ENCODE measurements at regions not wholly inside any gene's neighbourhood (a gene's known extent, or its start where the extent isn't known, plus 50 kb on each side); places are given as distances from the start of the nearest gene placed in this dataset.

DNA sequence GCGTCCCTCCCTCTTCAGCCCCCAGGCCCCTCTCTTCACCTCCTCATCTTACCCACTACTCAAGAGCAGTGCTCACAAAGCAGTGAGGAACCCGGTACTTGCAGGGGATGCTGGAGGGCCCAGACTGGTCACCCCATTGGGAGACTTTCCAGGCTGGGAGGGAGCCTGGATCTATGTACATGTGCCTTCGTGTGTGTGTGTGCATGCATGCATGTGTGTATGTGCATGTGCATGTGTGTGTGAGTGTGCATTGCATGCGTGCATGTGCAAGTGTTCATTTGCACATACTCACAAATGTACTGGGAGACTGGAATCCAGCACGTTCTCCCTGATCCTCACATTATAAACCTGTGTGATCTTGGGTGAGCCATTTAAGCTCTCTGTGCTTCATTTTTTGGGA is 696.0 kb upstream of the EEF2KMT start:
- H3K9me3 ChIP-seq (ENCODE audit: low read length): no peaks in the 10 kb centered on the region
- CTCF ChIA-PET: no interaction called here

GRCh38 chr16:5791011-5791657 is 693.5 kb upstream of the EEF2KMT start:
- CTCF ChIA-PET: no interaction called here
- BruUV-seq (replicated peaks): no TSS peak

More for the DNA sequence above, 696.0 kb upstream of the EEF2KMT start:
- Histone ChIP-seq H3K9ac (ENCODE audit: low read length) (no peak overlapping the region), H3K27me3 (ENCODE audit: low read length) (no peaks in the 10 kb centered on the region), H3K9me2 (replicated peaks; ENCODE audit: low read length) (no peaks in the 10 kb centered on the region), H2AFZ (ENCODE audit: low read length) (no peak overlapping the region), H3K79me2 (ENCODE audit: low read length) (no peaks in the 10 kb centered on the region), H3K27ac (ENCODE audit: low read length) (no peak overlapping the region), H3K4me3 (ENCODE audit: low read length) (no peak overlapping the region), H3F3A (ENCODE audit: low read length, unreplicated experiment) (no peaks in the 10 kb centered on the region), H3K4me1 (ENCODE audit: insufficient read depth, low read length) (no peaks in the 10 kb centered on the region), H3K36me3 (ENCODE audit: low read depth, low read length) (no peaks in the 10 kb centered on the region), H4K20me1 (ENCODE audit: low read length) (no peaks in the 10 kb centered on the region), H3K4me2 (ENCODE audit: low read length) (no peak overlapping the region)
- ATAC-seq (no peak), DNase-seq (no peak)
- POLR2A ChIA-PET (ENCODE audit: unreplicated experiment): no interaction called here
- BruUV-seq (replicated peaks): no TSS peak
- intact Hi-C loops (cut with micrococcal nuclease): no loop called here
- TF ChIP-seq EZH2phosphoT487 (IDR thresholded peaks at IDR 0.05; ENCODE audit: borderline replicate concordance, low read length) (no peak), EZH2 (IDR thresholded peaks at IDR 0.05; ENCODE audit: low read length, unreplicated experiment) (no peak)
- TF ChIP-seq, protein P1, sequence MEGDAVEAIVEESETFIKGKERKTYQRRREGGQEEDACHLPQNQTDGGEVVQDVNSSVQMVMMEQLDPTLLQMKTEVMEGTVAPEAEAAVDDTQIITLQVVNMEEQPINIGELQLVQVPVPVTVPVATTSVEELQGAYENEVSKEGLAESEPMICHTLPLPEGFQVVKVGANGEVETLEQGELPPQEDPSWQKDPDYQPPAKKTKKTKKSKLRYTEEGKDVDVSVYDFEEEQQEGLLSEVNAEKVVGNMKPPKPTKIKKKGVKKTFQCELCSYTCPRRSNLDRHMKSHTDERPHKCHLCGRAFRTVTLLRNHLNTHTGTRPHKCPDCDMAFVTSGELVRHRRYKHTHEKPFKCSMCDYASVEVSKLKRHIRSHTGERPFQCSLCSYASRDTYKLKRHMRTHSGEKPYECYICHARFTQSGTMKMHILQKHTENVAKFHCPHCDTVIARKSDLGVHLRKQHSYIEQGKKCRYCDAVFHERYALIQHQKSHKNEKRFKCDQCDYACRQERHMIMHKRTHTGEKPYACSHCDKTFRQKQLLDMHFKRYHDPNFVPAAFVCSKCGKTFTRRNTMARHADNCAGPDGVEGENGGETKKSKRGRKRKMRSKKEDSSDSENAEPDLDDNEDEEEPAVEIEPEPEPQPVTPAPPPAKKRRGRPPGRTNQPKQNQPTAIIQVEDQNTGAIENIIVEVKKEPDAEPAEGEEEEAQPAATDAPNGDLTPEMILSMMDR (conservative IDR thresholded peaks at IDR 0.05; ENCODE audit: low read depth, low read length): no peak

DNA sequence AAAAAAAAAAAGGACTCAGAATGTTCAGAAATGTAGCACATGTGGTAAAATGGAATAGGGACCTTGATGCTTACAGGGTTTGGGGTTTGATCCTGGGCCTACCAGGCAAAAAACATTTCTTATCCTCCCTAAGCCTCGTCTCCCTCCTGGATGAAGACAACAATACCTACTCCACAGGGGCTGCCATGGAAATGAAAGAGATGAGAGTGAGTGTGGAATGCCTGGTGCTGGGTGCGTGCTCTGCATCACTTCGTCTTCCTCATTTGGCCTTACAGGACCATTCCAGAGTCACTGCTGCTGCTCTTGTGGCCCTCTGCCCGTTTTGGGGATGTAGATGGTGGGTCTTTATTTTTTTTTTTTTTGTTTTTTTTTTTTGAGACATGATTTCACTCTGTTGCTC is 692.9 kb upstream of the EEF2KMT start:
- Histone ChIP-seq H3K36me3 (ENCODE audit: low read depth, low read length) (no peaks in the 10 kb centered on the region), H3K27ac (ENCODE audit: low read length) (no peak overlapping the region), H3K4me2 (ENCODE audit: low read length) (no peak overlapping the region), H3K79me2 (ENCODE audit: low read length) (no peaks in the 10 kb centered on the region), H3K9me3 (ENCODE audit: low read length) (no peaks in the 10 kb centered on the region), H4K20me1 (ENCODE audit: low read length) (no peaks in the 10 kb centered on the region), H3K4me3 (ENCODE audit: low read length) (no peak overlapping the region), H3K9me2 (replicated peaks; ENCODE audit: low read length) (no peaks in the 10 kb centered on the region), H2AFZ (ENCODE audit: low read length) (no peak overlapping the region), H3K27me3 (ENCODE audit: low read length) (no peaks in the 10 kb centered on the region), H3K9ac (ENCODE audit: low read length) (no peak overlapping the region), H3F3A (ENCODE audit: low read length, unreplicated experiment) (no peaks in the 10 kb centered on the region), H3K4me1 (ENCODE audit: insufficient read depth, low read length) (no peaks in the 10 kb centered on the region)
- CTCF ChIA-PET: no interaction called here
- TF ChIP-seq EZH2 (IDR thresholded peaks at IDR 0.05; ENCODE audit: low read length, unreplicated experiment) (no peak), EZH2phosphoT487 (IDR thresholded peaks at IDR 0.05; ENCODE audit: borderline replicate concordance, low read length) (no peak)
- TF ChIP-seq, protein P1 (conservative IDR thresholded peaks at IDR 0.05; ENCODE audit: low read depth, low read length): no peak
- BruUV-seq (replicated peaks): no TSS peak
- no peak for DNase-seq
- POLR2A ChIA-PET (ENCODE audit: unreplicated experiment): no interaction called here
- intact Hi-C loops (cut with micrococcal nuclease): no loop called here
- ATAC-seq: no peak

More at GRCh38 chr16:5791011-5791657, 693.5 kb upstream of the EEF2KMT start:
- Histone ChIP-seq H3K4me1 (ENCODE audit: insufficient read depth, low read length) (no peaks in the 10 kb centered on the region), H3K9me3 (ENCODE audit: low read length) (no peaks in the 10 kb centered on the region), H3K4me2 (ENCODE audit: low read length) (no peak overlapping the region), H2AFZ (ENCODE audit: low read length) (no peak overlapping the region), H3K36me3 (ENCODE audit: low read depth, low read length) (no peaks in the 10 kb centered on the region), H3K9ac (ENCODE audit: low read length) (no peak overlapping the region), H4K20me1 (ENCODE audit: low read length) (no peaks in the 10 kb centered on the region), H3F3A (ENCODE audit: low read length, unreplicated experiment) (no peaks in the 10 kb centered on the region), H3K27ac (ENCODE audit: low read length) (no peak overlapping the region), H3K27me3 (ENCODE audit: low read length) (no peaks in the 10 kb centered on the region), H3K9me2 (replicated peaks; ENCODE audit: low read length) (no peaks in the 10 kb centered on the region), H3K4me3 (ENCODE audit: low read length) (no peak overlapping the region), H3K79me2 (ENCODE audit: low read length) (no peaks in the 10 kb centered on the region)
- POLR2A ChIA-PET (ENCODE audit: unreplicated experiment): no interaction called here
- intact Hi-C loops (cut with micrococcal nuclease): no loop called here
- TF ChIP-seq EZH2 (IDR thresholded peaks at IDR 0.05; ENCODE audit: low read length, unreplicated experiment) (no peak), EZH2phosphoT487 (IDR thresholded peaks at IDR 0.05; ENCODE audit: borderline replicate concordance, low read length) (no peak)
- TF ChIP-seq, protein P1 (conservative IDR thresholded peaks at IDR 0.05; ENCODE audit: low read depth, low read length): no peak
- DNase-seq (no peak), ATAC-seq (no peak)
